IMR-90 (cell line): ENCODE measurements at regions not wholly inside any gene's neighbourhood (a gene's known extent, or its start where the extent isn't known, plus 50 kb on each side); places are given as distances from the start of the nearest gene placed in this dataset.

Experiments used
- ATAC-seq: fragments of 200-7000 bp; cut with Tn5 transposase; 2 replicates; pipeline ENCODE4 v1.9.1; 2020; ENCODE audit warnings: low read depth, mild to moderate bottlenecking, moderate library complexity
- BruUV-seq: library from RNA; stranded (reverse); fragments of 400-500 nt; replicated peaks from 2 replicates; lab custom pipeline; 2021; lab: Mats Ljungman, UMichigan
- CTCF ChIA-PET: fragments of 300-600 bp; formaldehyde crosslinking; extraction: SDS; loops from one replicate; lab custom pipeline; 2021; ENCODE audit warnings: antibody characterized with exemption; lab: Yijun Ruan, JAX
- POLR2A ChIA-PET: fragments of 300-600 bp; sonication (Branson Sonifier 250); formaldehyde crosslinking; loops from one replicate; lab custom pipeline; 2022; ENCODE audit warnings: antibody characterized with exemption; ENCODE audit not compliant: unreplicated experiment; lab: Charles Lee
- DNase-seq: peaks from one replicate; pipeline ENCODE4 v3.0.0; 2013
- H2AFZ ChIP-seq: replicated peaks from 2 replicates; pipeline ENCODE3; 2013; ENCODE audit warnings: low read length, mild to moderate bottlenecking; ENCODE audit not compliant: poor library complexity
- H2AK5ac ChIP-seq: 2 replicates; pipeline ENCODE4 v1.6.1; 2013; ENCODE audit warnings: low read depth, low read length, inconsistent platforms
- H2AK9ac ChIP-seq: replicated peaks from 2 replicates; pipeline ENCODE3; 2013; ENCODE audit warnings: mild to moderate bottlenecking, low read depth, low read length, moderate library complexity; ENCODE audit not compliant: poor library complexity
- H2BK120ac ChIP-seq: 2 replicates; pipeline ENCODE4 v1.6.1; 2013; ENCODE audit warnings: low read depth, low read length, inconsistent platforms
- H2BK15ac ChIP-seq: 3 replicates; pipeline ENCODE4 v1.6.1; 2013; ENCODE audit warnings: low read depth, low read length, inconsistent platforms
- H2BK20ac ChIP-seq: 2 replicates; pipeline ENCODE4 v1.6.1; 2013; ENCODE audit warnings: low read depth, mild to moderate bottlenecking, inconsistent platforms, low read length, moderate library complexity
- H2BK5ac ChIP-seq: 2 replicates; pipeline ENCODE4 v1.6.1; 2013; ENCODE audit warnings: mild to moderate bottlenecking, low read depth, low read length, inconsistent platforms; ENCODE audit not compliant: poor library complexity, severe bottlenecking
- H3K14ac ChIP-seq: replicated peaks from 2 replicates; pipeline ENCODE4 v1.6.1; 2013; ENCODE audit warnings: low read depth, low read length, inconsistent platforms
- H3K18ac ChIP-seq: 2 replicates; pipeline ENCODE4 v1.6.1; 2013; ENCODE audit warnings: low read depth, low read length, control low read depth
- H3K23ac ChIP-seq: 2 replicates; pipeline ENCODE4 v1.6.1; 2013; ENCODE audit warnings: low read depth, low read length, inconsistent platforms
- H3K27ac ChIP-seq: 2 replicates; pipeline ENCODE4 v1.5.1; 2013; ENCODE audit warnings: mild to moderate bottlenecking, control low read depth, low read length; ENCODE audit not compliant: insufficient read depth
- H3K27me3 ChIP-seq: 2 replicates; pipeline ENCODE4 v1.6.1; 2013; ENCODE audit warnings: low read length; ENCODE audit not compliant: control insufficient read depth, insufficient read depth
- H3K36me3 ChIP-seq: 2 replicates; pipeline ENCODE4 v1.6.1; 2013; ENCODE audit warnings: low read length, mixed read lengths; ENCODE audit not compliant: control insufficient read depth, insufficient read depth
- H3K4ac ChIP-seq: 2 replicates; pipeline ENCODE4 v1.6.1; 2013; ENCODE audit warnings: low read depth, low read length, inconsistent platforms
- H3K4me1 ChIP-seq: 2 replicates; pipeline ENCODE4 v1.6.1; 2013; ENCODE audit warnings: low read length, mixed read lengths; ENCODE audit not compliant: control insufficient read depth, insufficient read depth
- H3K4me2 ChIP-seq: 2 replicates; pipeline ENCODE4 v1.6.1; 2013; ENCODE audit warnings: low read depth, mild to moderate bottlenecking, control low read depth, low read length, moderate library complexity
- H3K4me3 ChIP-seq: 2 replicates; pipeline ENCODE4 v1.5.1; 2013; ENCODE audit warnings: low read depth, mild to moderate bottlenecking, control low read depth, low read length, moderate library complexity; ENCODE audit not compliant: insufficient read depth
- H3K56ac ChIP-seq: 2 replicates; pipeline ENCODE4 v1.6.1; 2013; ENCODE audit warnings: low read length, inconsistent platforms; ENCODE audit not compliant: insufficient read depth; ENCODE audit errors: extremely low read depth
- H3K79me1 ChIP-seq, 2 experiments: 2 replicates each; pipeline ENCODE4 v1.6.1; 2013; ENCODE audit warnings: low read length in 2 of 2, inconsistent platforms in 1 of 2, low read depth in 1 of 2
- H3K9ac ChIP-seq: 2 replicates; pipeline ENCODE4 v1.6.1; 2013; ENCODE audit warnings: low read depth, low read length, control low read depth
- H3K9me1 ChIP-seq: 2 replicates; pipeline ENCODE4 v1.6.1; 2013; ENCODE audit warnings: low read length, inconsistent platforms; ENCODE audit not compliant: insufficient read depth
- H3K9me3 ChIP-seq: 2 replicates; pipeline ENCODE4 v1.6.1; 2013; ENCODE audit warnings: low read length; ENCODE audit not compliant: control insufficient read depth, insufficient read depth
- H4K20me1 ChIP-seq: 2 replicates; pipeline ENCODE4 v1.6.1; 2013; ENCODE audit warnings: low read length, inconsistent platforms; ENCODE audit not compliant: insufficient read depth
- H4K5ac ChIP-seq: 2 replicates; pipeline ENCODE4 v1.6.1; 2013; ENCODE audit warnings: mild to moderate bottlenecking, low read depth, low read length, control low read depth
- H4K8ac ChIP-seq, 2 experiments: 2 replicates each; pipeline ENCODE4 v1.6.1; 2013; ENCODE audit warnings: low read depth in 2 of 2, low read length in 2 of 2, control low read depth in 1 of 2, inconsistent platforms in 1 of 2
- H4K91ac ChIP-seq: 2 replicates; pipeline ENCODE4 v1.6.1; 2013; ENCODE audit warnings: low read depth, low read length, inconsistent platforms; ENCODE audit not compliant: insufficient read depth
- CTCF ChIP-seq: conservative IDR thresholded peaks from 2 replicates; pipeline ENCODE4 v1.5.1; 2012; ENCODE audit warnings: mild to moderate bottlenecking, low read depth, low read length, improper control_type of control experiment
- FOS ChIP-seq: fragments of 150-350 bp; IDR thresholded peaks from 2 replicates; pipeline ENCODE4 v1.6.1; 2016; ENCODE audit warnings: low read depth, low read length
- WGBS, 2 experiments: methylation state at CpG; one replicate each; pipeline versions ENCODE4 v1.1.5 to v1.1.7; 2013; ENCODE audit warnings: missing lambda C conversion rate in 2 of 2; ENCODE audit not compliant: insufficient read length in 1 of 2; ENCODE audit errors: extremely low coverage in 2 of 2; 5-methylcytosine and 5-hydroxymethylcytosine counted together
- dilution Hi-C: fragments of 300-500 bp; cut with HindIII; formaldehyde crosslinking; loops from one replicate; pipeline ENCODE4 v1.14.3; 2018; ENCODE audit warnings: low sequenced_read_pairs; ENCODE audit not compliant: unreplicated experiment
- in situ Hi-C: fragments of 300-500 bp; cut with MboI; formaldehyde crosslinking; loops from 3 replicates; pipeline ENCODE4 v1.14.3; 2019; ENCODE audit warnings: low sequenced_read_pairs, inconsistent platforms, mixed read lengths
- intact Hi-C: fragments of 100-400 bp; cut with micrococcal nuclease; formaldehyde crosslinking; loops from 2 replicates; pipeline ENCODE4 v1.10.0; 2022

GRCh38 chr10:121089434-121089833 lies 238.3 kb downstream of the WDR11 start:
- no peak overlapping the region for H3K18ac ChIP-seq
- no peaks in the 10 kb centered on the region for H3K79me1 ChIP-seq
- H3K27ac ChIP-seq = no peak overlapping the region
- POLR2A ChIA-PET = no interaction called here
- peaks cover 40% of the 10 kb centered on the region for H3K9me3 ChIP-seq
- H3K36me3 ChIP-seq = no peaks in the 10 kb centered on the region
- no peak for TF ChIP-seq FOS
- no peak for TF ChIP-seq CTCF
- no peak overlapping the region for H2AK9ac ChIP-seq
- H2BK5ac ChIP-seq = no peak overlapping the region
- ATAC-seq (no peak), DNase-seq (no peak)
- H3K23ac ChIP-seq = no peak overlapping the region
- in situ Hi-C loops (no loop called here), dilution Hi-C loops (no loop called here), intact Hi-C loops (no loop called here)
- no peak overlapping the region for H3K14ac ChIP-seq
- no peak overlapping the region for H4K5ac ChIP-seq
- no peak overlapping the region for H4K8ac ChIP-seq
- H2BK120ac ChIP-seq = no peak overlapping the region
- H2BK15ac ChIP-seq = no peak overlapping the region
- no peaks in the 10 kb centered on the region for H4K20me1 ChIP-seq
- H3K4ac ChIP-seq = no peak overlapping the region
- H3K4me2 ChIP-seq = no peak overlapping the region
- H2AK5ac ChIP-seq = no peak overlapping the region
- H3K4me1 ChIP-seq = no peaks in the 10 kb centered on the region
- CTCF ChIA-PET = no interaction called here
- no TSS peak for BruUV-seq
- no peaks in the 10 kb centered on the region for H3K27me3 ChIP-seq
- H3K9me1 ChIP-seq = no peaks in the 10 kb centered on the region
- no peak overlapping the region for H3K4me3 ChIP-seq
- H2AFZ ChIP-seq = no peak overlapping the region
- H3K9ac ChIP-seq = no peak overlapping the region
- H2BK20ac ChIP-seq = no peak overlapping the region
- WGBS, 2 experiments = no CpG with 5 or more reads among the region's 3 CpGs
- H4K91ac ChIP-seq = no peak overlapping the region
- H3K56ac ChIP-seq = no peak overlapping the region
